Activated CD4-positive, alpha-beta memory T cell treated with anti-CD3 and anti-CD28 coated beads for 36 hours (primary cell): ENCODE measurements at regions not wholly inside any gene's neighbourhood (a gene's known extent, or its start where the extent isn't known, plus 50 kb on each side); places are given as distances from the start of the nearest gene placed in this dataset.

Source experiments
- CTCF ChIA-PET: fragments of 350-600 bp; sonication (Branson Sonifier 250); formaldehyde crosslinking; loops from one replicate; lab custom pipeline; 2021; ENCODE audit warnings: antibody characterized with exemption, inconsistent platforms; lab: Charles Lee
- POLR2A ChIA-PET: fragments of 350-600 bp; sonication (Branson Sonifier 250); formaldehyde crosslinking; loops from one replicate; lab custom pipeline; 2021; ENCODE audit warnings: antibody characterized with exemption; lab: Charles Lee
- DNase-seq: peaks from one replicate; pipeline ENCODE4 v3.0.0-alpha.2; 2020
- H3K27ac Mint-ChIP-seq: one replicate; pipeline ENCODE4 v1.8.0; 2021; ENCODE audit warnings: mixed read lengths
- H3K27me3 Mint-ChIP-seq: one replicate; pipeline ENCODE4 v1.8.0; 2021; ENCODE audit warnings: mixed read lengths
- H3K36me3 Mint-ChIP-seq: one replicate; pipeline ENCODE4 v1.8.0; 2021; ENCODE audit warnings: mixed read lengths
- H3K4me1 Mint-ChIP-seq: one replicate; pipeline ENCODE4 v1.8.0; 2021; ENCODE audit warnings: low read depth, mixed read lengths
- H3K4me3 Mint-ChIP-seq: one replicate; pipeline ENCODE4 v1.8.0; 2021; ENCODE audit warnings: mild to moderate bottlenecking, mixed read lengths
- H3K9me3 Mint-ChIP-seq: one replicate; pipeline ENCODE4 v1.8.0; 2021; ENCODE audit warnings: mixed read lengths
- intact Hi-C: fragments of 100-400 bp; cut with micrococcal nuclease; formaldehyde crosslinking; loops from one replicate; pipeline ENCODE4 v1.15.1; 2023

DNA sequence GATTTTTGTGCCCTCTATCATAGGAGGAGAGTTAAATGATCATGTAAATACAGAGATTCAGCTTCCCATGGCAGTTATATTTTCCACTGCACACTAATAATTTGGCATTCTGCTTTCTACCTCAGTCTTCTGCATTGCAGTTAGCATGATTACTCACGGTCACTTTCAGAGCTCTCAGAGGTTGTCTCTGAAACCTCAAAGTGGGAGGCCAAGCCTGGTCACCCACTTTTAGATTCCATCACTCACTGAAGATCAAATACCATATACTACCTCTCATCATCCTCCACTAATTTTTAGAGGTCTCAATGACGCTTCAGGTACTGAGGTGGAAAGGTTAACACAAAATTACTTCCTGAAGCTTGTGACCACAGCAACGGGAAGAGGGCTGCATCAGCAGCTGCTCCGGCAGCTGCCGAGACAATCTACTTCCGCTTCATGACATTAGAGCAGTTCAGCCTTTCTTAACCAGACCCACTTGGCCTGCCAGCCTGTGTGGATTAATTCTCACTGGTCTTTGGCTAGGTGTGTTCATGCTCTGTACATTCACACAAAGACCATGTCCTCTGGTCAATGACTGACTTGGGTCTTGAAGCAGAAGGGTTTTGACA lies 416.4 kb upstream of the PDZRN3 start:
- POLR2A ChIA-PET, result no interaction called here
- Mint-ChIP-seq H3K36me3 (no peaks in the 10 kb centered on the region), H3K27me3 (no peaks in the 10 kb centered on the region), H3K27ac (no peak overlapping the region), H3K9me3 (peaks cover 9% of the 10 kb centered on the region), H3K4me1 (no peaks in the 10 kb centered on the region), H3K4me3 (no peak overlapping the region)
- CTCF ChIA-PET, result no interaction called here
- intact Hi-C loops, result no loop called here
- no peak for DNase-seq

GRCh38 chr3:74039105-74039504 lies 414.4 kb upstream of the PDZRN3 start:
- no peaks in the 10 kb centered on the region for H3K4me1 Mint-ChIP-seq
- peaks cover 8% of the 10 kb centered on the region for H3K9me3 Mint-ChIP-seq
- H3K27ac Mint-ChIP-seq, result no peak overlapping the region
- no peaks in the 10 kb centered on the region for H3K36me3 Mint-ChIP-seq
- DNase-seq, result no peak
- H3K27me3 Mint-ChIP-seq, result no peaks in the 10 kb centered on the region
- ChIA-PET CTCF (no interaction called here), POLR2A (no interaction called here)
- intact Hi-C loops, result no loop called here
- no peak overlapping the region for H3K4me3 Mint-ChIP-seq

DNA sequence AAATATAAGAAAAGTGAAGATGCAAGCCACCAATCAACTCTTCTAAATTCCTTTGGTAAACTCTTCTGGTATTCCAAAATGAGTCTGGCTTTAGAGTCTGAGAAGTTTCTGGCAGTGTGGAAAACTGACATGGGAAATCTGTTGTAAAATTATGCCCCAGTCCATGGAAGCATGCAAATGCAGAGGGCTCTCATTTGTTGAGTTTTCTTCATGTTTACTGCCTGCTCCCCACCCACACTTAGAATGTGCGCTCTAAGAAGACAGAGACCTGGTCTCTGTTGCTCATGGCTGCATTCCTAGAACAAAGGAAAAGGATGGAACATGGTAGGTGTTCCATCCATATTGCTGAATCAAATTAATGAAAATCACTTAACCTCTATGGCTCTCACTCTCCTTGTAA lies 411.8 kb upstream of the PDZRN3 start:
- intact Hi-C loops, result no loop called here
- ChIA-PET POLR2A (no interaction called here), CTCF (no interaction called here)
- H3K4me1 Mint-ChIP-seq, result no peaks in the 10 kb centered on the region
- peaks cover 9% of the 10 kb centered on the region for H3K9me3 Mint-ChIP-seq
- no peak overlapping the region for H3K4me3 Mint-ChIP-seq
- H3K27ac Mint-ChIP-seq, result no peak overlapping the region
- H3K27me3 Mint-ChIP-seq, result no peaks in the 10 kb centered on the region
- DNase-seq, result no peak
- H3K36me3 Mint-ChIP-seq, result no peaks in the 10 kb centered on the region

- Mint-ChIP-seq H3K27me3 (no peaks in the 10 kb centered on the region), H3K4me3 (no peak overlapping the region), H3K4me1 (no peaks in the 10 kb centered on the region), H3K27ac (no peak overlapping the region), H3K9me3 (peaks cover 9% of the 10 kb centered on the region), H3K36me3 (no peaks in the 10 kb centered on the region)
- CTCF ChIA-PET, result no interaction called here
- POLR2A ChIA-PET, result no interaction called here
- DNase-seq, result no peak
- intact Hi-C loops, result no loop called here
These were observed 411.4 kb upstream of the PDZRN3 start for GRCh38 chr3:74036102-74036501.

GRCh38 chr3:74033806-74034205 lies 409.1 kb upstream of the PDZRN3 start:
- intact Hi-C loops, result no loop called here
- CTCF ChIA-PET, result no interaction called here

GRCh38 chr3:74033381-74033780 lies 408.6 kb upstream of the PDZRN3 start:
- Mint-ChIP-seq H3K4me3 (no peak overlapping the region), H3K36me3 (no peaks in the 10 kb centered on the region), H3K4me1 (no peaks in the 10 kb centered on the region), H3K27ac (no peak overlapping the region), H3K9me3 (peaks cover 5% of the 10 kb centered on the region), H3K27me3 (no peaks in the 10 kb centered on the region)
- ChIA-PET POLR2A (no interaction called here), CTCF (no interaction called here)
- no peak for DNase-seq
- intact Hi-C loops, result no loop called here

More at GRCh38 chr3:74033806-74034205, 409.1 kb upstream of the PDZRN3 start:
- H3K27me3 Mint-ChIP-seq, result no peaks in the 10 kb centered on the region
- H3K9me3 Mint-ChIP-seq, result peaks cover 9% of the 10 kb centered on the region
- no peak for DNase-seq
- no peaks in the 10 kb centered on the region for H3K36me3 Mint-ChIP-seq
- no peaks in the 10 kb centered on the region for H3K4me1 Mint-ChIP-seq
- no peak overlapping the region for H3K4me3 Mint-ChIP-seq
- no peak overlapping the region for H3K27ac Mint-ChIP-seq
- POLR2A ChIA-PET, result no interaction called here

GRCh38 chr3:74027121-74027520 lies 402.4 kb upstream of the PDZRN3 start:
- H3K9me3 Mint-ChIP-seq, result peaks cover 5% of the 10 kb centered on the region
- H3K27ac Mint-ChIP-seq, result no peak overlapping the region
- no peak overlapping the region for H3K4me3 Mint-ChIP-seq
- no peaks in the 10 kb centered on the region for H3K36me3 Mint-ChIP-seq
- H3K4me1 Mint-ChIP-seq, result no peaks in the 10 kb centered on the region
- DNase-seq, result no peak
- intact Hi-C loops, result no loop called here
- ChIA-PET POLR2A (no interaction called here), CTCF (no interaction called here)
- H3K27me3 Mint-ChIP-seq, result no peaks in the 10 kb centered on the region

- Mint-ChIP-seq H3K9me3 (peaks cover 7% of the 10 kb centered on the region), H3K27ac (no peak overlapping the region), H3K27me3 (no peaks in the 10 kb centered on the region), H3K4me3 (no peak overlapping the region), H3K36me3 (no peaks in the 10 kb centered on the region), H3K4me1 (no peaks in the 10 kb centered on the region)
- ChIA-PET POLR2A (no interaction called here), CTCF (no interaction called here)
- no peak for DNase-seq
- intact Hi-C loops, result no loop called here
These were observed 398.7 kb upstream of the PDZRN3 start for GRCh38 chr3:74023395-74023794.

- Mint-ChIP-seq H3K4me3 (no peak overlapping the region), H3K27ac (no peak overlapping the region), H3K36me3 (no peaks in the 10 kb centered on the region), H3K27me3 (no peaks in the 10 kb centered on the region), H3K9me3 (peaks cover 13% of the 10 kb centered on the region), H3K4me1 (no peaks in the 10 kb centered on the region)
- intact Hi-C loops, result no loop called here
- DNase-seq, result no peak
- ChIA-PET POLR2A (no interaction called here), CTCF (no interaction called here)
These were observed 396.7 kb upstream of the PDZRN3 start for GRCh38 chr3:74021449-74021848.

GRCh38 chr3:74009961-74010844 lies 385.5 kb upstream of the PDZRN3 start:
- intact Hi-C loops, result no loop called here
- H3K9me3 Mint-ChIP-seq, result peaks cover 6% of the 10 kb centered on the region
- POLR2A ChIA-PET, result no interaction called here

DNA sequence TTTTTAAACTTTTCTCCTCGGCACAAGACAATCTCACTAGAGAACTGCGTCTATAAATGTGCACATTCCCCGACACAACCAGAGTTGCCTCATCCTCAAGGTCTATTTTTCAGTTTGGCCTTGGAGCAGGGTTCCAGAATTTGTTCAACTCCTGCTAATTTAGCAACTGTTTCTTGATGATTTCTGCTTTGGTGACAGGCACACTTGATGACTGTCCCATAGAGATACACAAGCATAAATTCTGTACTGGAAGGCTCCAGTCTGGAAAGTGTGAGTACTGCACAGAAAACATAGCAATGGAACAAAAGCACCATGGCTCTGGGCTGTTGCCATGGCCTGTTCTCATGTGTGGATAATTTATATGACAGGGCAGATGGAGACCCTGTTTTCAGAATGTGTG lies 379.6 kb upstream of the PDZRN3 start:
- no peak overlapping the region for H3K27ac Mint-ChIP-seq
- no peak overlapping the region for H3K4me3 Mint-ChIP-seq
- intact Hi-C loops, result no loop called here
- H3K36me3 Mint-ChIP-seq, result no peaks in the 10 kb centered on the region
- H3K4me1 Mint-ChIP-seq, result no peaks in the 10 kb centered on the region
- DNase-seq, result no peak
- POLR2A ChIA-PET, result no interaction called here
- CTCF ChIA-PET, result no interaction called here
- H3K9me3 Mint-ChIP-seq, result peaks cover 7% of the 10 kb centered on the region
- no peaks in the 10 kb centered on the region for H3K27me3 Mint-ChIP-seq

More at GRCh38 chr3:74009961-74010844, 385.5 kb upstream of the PDZRN3 start:
- no peaks in the 10 kb centered on the region for H3K27me3 Mint-ChIP-seq
- no peak overlapping the region for H3K4me3 Mint-ChIP-seq
- no peak for DNase-seq
- H3K27ac Mint-ChIP-seq, result no peak overlapping the region
- no peaks in the 10 kb centered on the region for H3K4me1 Mint-ChIP-seq
- CTCF ChIA-PET, result no interaction called here
- H3K36me3 Mint-ChIP-seq, result no peaks in the 10 kb centered on the region

- H3K4me3 Mint-ChIP-seq, result no peak overlapping the region
- no peaks in the 10 kb centered on the region for H3K36me3 Mint-ChIP-seq
- no peaks in the 10 kb centered on the region for H3K27me3 Mint-ChIP-seq
- POLR2A ChIA-PET, result no interaction called here
- CTCF ChIA-PET, result no interaction called here
- H3K9me3 Mint-ChIP-seq, result peaks cover 7% of the 10 kb centered on the region
- no peaks in the 10 kb centered on the region for H3K4me1 Mint-ChIP-seq
- H3K27ac Mint-ChIP-seq, result no peak overlapping the region
- intact Hi-C loops, result no loop called here
- no peak for DNase-seq
These were observed 379.0 kb upstream of the PDZRN3 start for GRCh38 chr3:74003734-74004133.

DNA sequence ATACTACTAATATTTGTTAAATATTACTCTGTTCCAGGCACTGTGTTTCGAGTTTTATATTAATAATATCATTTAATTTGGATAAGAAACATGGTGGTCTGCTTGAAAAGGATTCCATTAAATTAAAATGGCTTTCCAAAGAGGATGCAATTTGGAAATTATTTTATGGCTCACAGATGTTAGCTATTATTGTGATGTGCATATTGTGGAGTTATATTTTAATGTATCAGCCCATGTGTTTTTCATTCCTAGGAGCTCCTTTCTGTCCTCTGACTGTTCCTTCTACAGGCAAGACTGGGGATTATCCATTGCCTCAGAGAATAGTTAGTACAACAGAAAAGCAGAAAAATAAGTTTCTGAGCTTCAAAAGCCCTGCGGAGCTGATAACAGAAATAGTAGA lies 376.7 kb upstream of the PDZRN3 start:
- DNase-seq, result no peak
- no peaks in the 10 kb centered on the region for H3K27me3 Mint-ChIP-seq
- no peaks in the 10 kb centered on the region for H3K4me1 Mint-ChIP-seq
- H3K27ac Mint-ChIP-seq, result no peak overlapping the region
- intact Hi-C loops, result no loop called here
- no peak overlapping the region for H3K4me3 Mint-ChIP-seq
- CTCF ChIA-PET, result no interaction called here
- POLR2A ChIA-PET, result no interaction called here
- peaks cover 9% of the 10 kb centered on the region for H3K9me3 Mint-ChIP-seq
- no peaks in the 10 kb centered on the region for H3K36me3 Mint-ChIP-seq
